Stimulated activated CD4-positive, alpha-beta T cell treated with anti-CD3 and anti-CD28 coated beads, Interleukin-15, amount 100 ng/mL, for 1 hour (primary cell): ENCODE measurements at regions not wholly inside any gene's neighbourhood (a gene's known extent, or its start where the extent isn't known, plus 50 kb on each side); places are given as distances from the start of the nearest gene placed in this dataset.

ENCODE experiments used
- DNase-seq, 2 donors: peaks; one replicate each; pipeline ENCODE4 v3.0.0-alpha.2; 2020; ENCODE audit warnings: low read depth in 1 of 2, low spot score in 1 of 2

GRCh38 chr7:136046548-136046947 is 69.4 kb upstream of the MTPN start:
- no peak for DNase-seq

- no peak for DNase-seq
Measured at GRCh38 chr7:136045992-136046391, 68.8 kb upstream of the MTPN start.

GRCh38 chr7:136045181-136045580 is 68.0 kb upstream of the MTPN start:
- DNase-seq = no peak

- no peak for DNase-seq
Measured at GRCh38 chr7:136039577-136040345, 62.6 kb upstream of the MTPN start.

GRCh38 chr7:136036336-136036735 is 59.2 kb upstream of the MTPN start:
- DNase-seq = no peak

GRCh38 chr7:136034132-136034531 is 57.0 kb upstream of the MTPN start:
- DNase-seq = no peak

- DNase-seq = no peak
Measured at GRCh38 chr7:136033413-136034031, 56.4 kb upstream of the MTPN start.

- DNase-seq = no peak
Measured at GRCh38 chr7:136030867-136031318, 53.7 kb upstream of the MTPN start.

- DNase-seq = no peak
Measured at GRCh38 chr7:136030330-136030729, 53.2 kb upstream of the MTPN start.

GRCh38 chr7:136027160-136027559 is 50.0 kb upstream of the MTPN start:
- no peak for DNase-seq
